Endodermal cell (in vitro differentiated cells): ENCODE measurements at regions not wholly inside any gene's neighbourhood (a gene's known extent, or its start where the extent isn't known, plus 50 kb on each side); places are given as distances from the start of the nearest gene placed in this dataset.

ENCODE experiments used
- DNase-seq: peaks from one replicate; pipeline ENCODE4 v3.0.0-alpha.2; 2017
- H3K27ac ChIP-seq: 2 replicates; pipeline ENCODE4 v1.5.1; 2013; ENCODE audit warnings: mild to moderate bottlenecking, low read depth, low read length, moderate library complexity
- H3K27me3 ChIP-seq: 2 replicates; pipeline ENCODE4 v1.6.1; 2013; ENCODE audit warnings: mild to moderate bottlenecking, low read length, moderate library complexity; ENCODE audit not compliant: insufficient read depth, control insufficient read depth, poor library complexity, severe bottlenecking
- H3K36me3 ChIP-seq: 2 replicates; pipeline ENCODE4 v1.7.0; 2013; ENCODE audit warnings: mild to moderate bottlenecking, low read length, moderate library complexity; ENCODE audit not compliant: control insufficient read depth, insufficient read depth
- H3K4me1 ChIP-seq: one replicate; pipeline ENCODE4 v1.7.0; 2013; ENCODE audit warnings: low read length; ENCODE audit not compliant: control insufficient read depth, insufficient read depth
- H3K4me3 ChIP-seq: 2 replicates; pipeline ENCODE4 v1.5.1; 2013; ENCODE audit warnings: mild to moderate bottlenecking, low read length, moderate library complexity
- H3K9ac ChIP-seq: 2 replicates; pipeline ENCODE4 v1.6.1; 2013; ENCODE audit warnings: mild to moderate bottlenecking, low read length, moderate library complexity; ENCODE audit not compliant: poor library complexity, severe bottlenecking; ENCODE audit errors: extremely low read depth
- H3K9me3 ChIP-seq: 2 replicates; pipeline ENCODE4 v1.6.1; 2013; ENCODE audit warnings: mild to moderate bottlenecking, low read length, moderate library complexity; ENCODE audit not compliant: control insufficient read depth
- H3K27ac Mint-ChIP-seq: 2 replicates; pipeline ENCODE4 v1.8.0; 2020; ENCODE audit warnings: mixed read lengths
- H3K27me3 Mint-ChIP-seq: 2 replicates; pipeline ENCODE4 v1.8.0; 2021; ENCODE audit warnings: mild to moderate bottlenecking, mixed read lengths; ENCODE audit not compliant: insufficient read depth
- H3K36me3 Mint-ChIP-seq: 2 replicates; pipeline ENCODE4 v1.8.0; 2020; ENCODE audit warnings: low read depth, mixed read lengths
- H3K4me1 Mint-ChIP-seq: 2 replicates; pipeline ENCODE4 v1.8.0; 2020; ENCODE audit warnings: mixed read lengths
- H3K4me3 Mint-ChIP-seq: 2 replicates; pipeline ENCODE4 v1.8.0; 2020; ENCODE audit warnings: mild to moderate bottlenecking, moderate library complexity, mixed read lengths
- H3K9me3 Mint-ChIP-seq: 2 replicates; pipeline ENCODE4 v1.8.0; 2020; ENCODE audit warnings: mild to moderate bottlenecking, mixed read lengths
- CTCF ChIP-seq: fragments of 200-600 bp; sonication (generic); conservative IDR thresholded peaks from 2 replicates; pipeline ENCODE4 v1.5.0; 2021; ENCODE audit warnings: antibody characterized with exemption, mild to moderate bottlenecking
- WGBS, 2 experiments: methylation state at CpG; one replicate each; pipeline versions ENCODE4 v1.1.5 to v1.1.7; 2013; ENCODE audit warnings: missing lambda C conversion rate in 2 of 2, mixed read lengths in 1 of 2; ENCODE audit not compliant: insufficient coverage in 1 of 2, insufficient read length in 1 of 2; 5-methylcytosine and 5-hydroxymethylcytosine counted together

GRCh38 chr10:128930515-128930914, 536.5 kb upstream of the MGMT start:
- Histone ChIP-seq H3K4me3 (no peak overlapping the region), H3K27ac (no peak overlapping the region), H3K9me3 (no peaks in the 10 kb centered on the region), H3K4me1 (no peaks in the 10 kb centered on the region), H3K9ac (no peak overlapping the region), H3K36me3 (no peaks in the 10 kb centered on the region), H3K27me3 (peaks cover 3% of the 10 kb centered on the region)
- Mint-ChIP-seq H3K4me1 (peaks cover 4% of the 10 kb centered on the region), H3K27me3 (no peaks in the 10 kb centered on the region), H3K36me3 (no peaks in the 10 kb centered on the region), H3K9me3 (no peaks in the 10 kb centered on the region), H3K4me3 (no peak overlapping the region), H3K27ac (no peak overlapping the region)
- DNase-seq: no peak
- TF ChIP-seq CTCF: no peak
- 80 to 83% methylated on average over 2 to 6 of the region's 6 CpGs for WGBS, 2 experiments

- Histone ChIP-seq H3K9me3 (no peaks in the 10 kb centered on the region), H3K9ac (no peak overlapping the region), H3K4me3 (no peak overlapping the region), H3K36me3 (no peaks in the 10 kb centered on the region), H3K27ac (no peak overlapping the region), H3K27me3 (peaks cover 10% of the 10 kb centered on the region), H3K4me1 (no peaks in the 10 kb centered on the region)
- no peaks in the 10 kb centered on the region for H3K27me3 Mint-ChIP-seq
- H3K4me1 Mint-ChIP-seq: peaks cover 4% of the 10 kb centered on the region
- H3K9me3 Mint-ChIP-seq: no peaks in the 10 kb centered on the region
- peak; percentile 42 for TF ChIP-seq CTCF
- no peak overlapping the region for H3K27ac Mint-ChIP-seq
- H3K4me3 Mint-ChIP-seq: no peak overlapping the region
- 87 to 96% methylated on average over 12 to 19 of the region's 19 CpGs for WGBS, 2 experiments
- no peaks in the 10 kb centered on the region for H3K36me3 Mint-ChIP-seq
- DNase-seq: no peak
These were observed 534.8 kb upstream of the MGMT start for GRCh38 chr10:128932071-128932820.

GRCh38 chr10:128934492-128934891, 532.5 kb upstream of the MGMT start:
- Mint-ChIP-seq H3K27me3 (no peaks in the 10 kb centered on the region), H3K4me3 (no peak overlapping the region), H3K9me3 (no peaks in the 10 kb centered on the region), H3K27ac (no peak overlapping the region), H3K36me3 (no peaks in the 10 kb centered on the region), H3K4me1 (peaks cover 4% of the 10 kb centered on the region)
- Histone ChIP-seq H3K27ac (no peak overlapping the region), H3K27me3 (peaks cover 10% of the 10 kb centered on the region), H3K9me3 (no peaks in the 10 kb centered on the region), H3K4me3 (no peak overlapping the region), H3K9ac (no peak overlapping the region), H3K4me1 (no peaks in the 10 kb centered on the region), H3K36me3 (no peaks in the 10 kb centered on the region)
- no peak for TF ChIP-seq CTCF
- 83 to 94% methylated on average over 2 to 5 of the region's 6 CpGs for WGBS, 2 experiments
- no peak for DNase-seq
